ENCODE measurements at regions not wholly inside any gene's neighbourhood (a gene's known extent, or its start where the extent isn't known, plus 50 kb on each side); places are given as distances from the start of the nearest gene placed in this dataset.

DNA sequence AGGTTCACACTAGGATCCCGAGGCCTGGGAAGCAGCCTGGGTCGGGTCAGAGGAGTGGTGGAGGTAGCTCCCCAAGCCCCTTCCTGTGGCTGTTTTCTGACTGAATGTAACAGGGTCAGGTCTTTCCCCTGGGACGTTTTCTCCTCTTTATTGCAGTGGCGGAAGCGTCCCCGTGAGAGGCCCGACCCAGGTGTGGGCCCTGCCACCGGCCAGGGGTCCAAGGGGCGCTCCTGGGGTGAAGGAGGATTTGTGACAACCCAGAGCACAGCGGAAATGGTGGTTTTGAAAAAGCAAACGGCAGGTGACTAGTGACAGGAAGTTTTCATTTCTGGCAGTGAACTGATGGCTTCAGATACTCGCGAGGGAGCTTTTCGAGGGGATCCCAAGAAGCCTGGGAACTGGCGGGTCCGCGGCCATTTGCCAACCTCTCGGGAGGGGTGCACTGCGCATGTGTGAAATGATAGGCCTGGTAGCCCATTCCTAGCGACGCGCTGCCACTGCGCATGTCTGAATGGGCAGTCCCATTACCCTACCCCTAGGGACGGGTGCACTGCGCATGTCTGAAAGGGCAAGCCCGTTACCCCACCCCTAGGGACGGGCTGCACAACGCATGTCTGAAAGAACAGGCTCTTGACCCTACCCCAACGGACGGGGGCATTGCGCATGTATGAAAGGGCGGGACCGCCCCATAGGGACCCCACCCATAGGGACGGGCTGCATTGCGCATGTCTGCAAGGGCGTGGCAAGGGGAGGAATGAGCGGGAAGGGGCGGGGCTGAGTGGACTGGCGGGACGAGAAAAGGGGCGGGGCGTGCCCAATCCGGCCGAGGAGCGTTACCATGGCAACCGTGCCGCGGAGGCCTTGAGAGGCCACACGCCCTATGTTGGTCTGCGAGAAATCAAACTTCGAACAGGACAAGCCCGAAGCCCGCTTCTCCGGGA, 1747.9 kb downstream of the TP53TG3F start:
- TF ChIP-seq EZH2 (IDR thresholded peaks at IDR 0.05; ENCODE audit: low read length) (no peak), CTCF (optimal IDR thresholded peaks at IDR 0.05 in 1 of 3, IDR thresholded peaks at IDR 0.05 in 1 of 3, conservative IDR thresholded peaks at IDR 0.05 in 1 of 3; ENCODE audit: extremely low read depth in 1 of 3, insufficient read depth in 2 of 3, low read length in 3 of 3) (no peak)
- Histone ChIP-seq H3K9me1 (ENCODE audit: control insufficient read depth, extremely low read depth, insufficient read depth, low read length) (no peaks in the 10 kb centered on the region), H4K20me1 (ENCODE audit: control insufficient read depth, extremely low read depth, insufficient read depth, low read length) (no peaks in the 10 kb centered on the region), H3K4me1 (ENCODE audit: control insufficient read depth, extremely low read depth, insufficient read depth, low read length) (no peaks in the 10 kb centered on the region), H3K4me3 (ENCODE audit: control insufficient read depth in 2 of 3, extremely low read depth in 1 of 3, insufficient read depth in 2 of 3, low read depth in 1 of 3, low read length in 3 of 3) (no peak overlapping the region), H2AFZ (ENCODE audit: control insufficient read depth, low read length) (no peak overlapping the region), H3K27ac (ENCODE audit: control insufficient read depth, insufficient read depth, low read length) (no peak overlapping the region), H3K36me3 (ENCODE audit: control insufficient read depth in 2 of 2, extremely low read depth in 1 of 2, insufficient read depth in 2 of 2, low read length in 2 of 2) (no peaks in the 10 kb centered on the region), H3K4me2 (ENCODE audit: control insufficient read depth, extremely low read depth, insufficient read depth, low read depth, low read length) (no peak overlapping the region), H3K9ac (ENCODE audit: control insufficient read depth, extremely low read depth, insufficient read depth, low read length) (no peak overlapping the region), H3K9me3 (ENCODE audit: control insufficient read depth, low read depth, low read length) (no peaks in the 10 kb centered on the region), H3K27me3 (ENCODE audit: control insufficient read depth, extremely low read depth, insufficient read depth, low read length) (no peaks in the 10 kb centered on the region), H3K79me2 (ENCODE audit: control insufficient read depth, insufficient read depth, low read length) (no peaks in the 10 kb centered on the region)
- DNase-seq (ENCODE audit: low read depth, low spot score) (no peak), FAIRE-seq (no peak)
- dilution Hi-C loops (cut with MboI; ENCODE audit: extremely low pct_ligation_motif_present, low sequenced_read_pairs) = no loop called here

- no peak for TF ChIP-seq EZH2 (IDR thresholded peaks at IDR 0.05; ENCODE audit: low read length)
- no peak for TF ChIP-seq CTCF (optimal IDR thresholded peaks at IDR 0.05 in 1 of 3, IDR thresholded peaks at IDR 0.05 in 1 of 3, conservative IDR thresholded peaks at IDR 0.05 in 1 of 3; ENCODE audit: extremely low read depth in 1 of 3, insufficient read depth in 2 of 3, low read length in 3 of 3)
- Histone ChIP-seq H3K4me3 (ENCODE audit: control insufficient read depth in 2 of 3, extremely low read depth in 1 of 3, insufficient read depth in 2 of 3, low read depth in 1 of 3, low read length in 3 of 3) (no peak overlapping the region), H3K36me3 (ENCODE audit: control insufficient read depth in 2 of 2, extremely low read depth in 1 of 2, insufficient read depth in 2 of 2, low read length in 2 of 2) (no peaks in the 10 kb centered on the region), H3K27ac (ENCODE audit: control insufficient read depth, insufficient read depth, low read length) (no peak overlapping the region), H3K4me2 (ENCODE audit: control insufficient read depth, extremely low read depth, insufficient read depth, low read depth, low read length) (no peak overlapping the region), H3K9ac (ENCODE audit: control insufficient read depth, extremely low read depth, insufficient read depth, low read length) (no peak overlapping the region), H2AFZ (ENCODE audit: control insufficient read depth, low read length) (no peak overlapping the region), H3K9me3 (ENCODE audit: control insufficient read depth, low read depth, low read length) (no peaks in the 10 kb centered on the region), H3K9me1 (ENCODE audit: control insufficient read depth, extremely low read depth, insufficient read depth, low read length) (no peaks in the 10 kb centered on the region), H3K4me1 (ENCODE audit: control insufficient read depth, extremely low read depth, insufficient read depth, low read length) (no peaks in the 10 kb centered on the region), H3K79me2 (ENCODE audit: control insufficient read depth, insufficient read depth, low read length) (no peaks in the 10 kb centered on the region), H4K20me1 (ENCODE audit: control insufficient read depth, extremely low read depth, insufficient read depth, low read length) (no peaks in the 10 kb centered on the region), H3K27me3 (ENCODE audit: control insufficient read depth, extremely low read depth, insufficient read depth, low read length) (no peaks in the 10 kb centered on the region)
- DNase-seq (ENCODE audit: low read depth, low spot score) = no peak
- dilution Hi-C loops (cut with MboI; ENCODE audit: extremely low pct_ligation_motif_present, low sequenced_read_pairs) = no loop called here
- FAIRE-seq = no peak
These were observed 1748.9 kb downstream of the TP53TG3F start for GRCh38 chr16:35208001-35208935.

Data from keratinocyte (primary cell).